Activated naive CD8-positive, alpha-beta T cell (primary cell): ENCODE measurements at regions not wholly inside any gene's neighbourhood (a gene's known extent, or its start where the extent isn't known, plus 50 kb on each side); places are given as distances from the start of the nearest gene placed in this dataset.

Experiments
- H3K27ac Mint-ChIP-seq: one replicate; pipeline ENCODE4 v1.8.0; 2021; ENCODE audit warnings: mixed read lengths
- H3K27me3 Mint-ChIP-seq: one replicate; pipeline ENCODE4 v1.8.0; 2021; ENCODE audit warnings: mixed read lengths
- H3K36me3 Mint-ChIP-seq: one replicate; pipeline ENCODE4 v1.8.0; 2021; ENCODE audit warnings: mixed read lengths
- H3K4me1 Mint-ChIP-seq: one replicate; pipeline ENCODE4 v1.8.0; 2021; ENCODE audit warnings: low read depth, mixed read lengths
- H3K4me3 Mint-ChIP-seq: one replicate; pipeline ENCODE4 v1.8.0; 2021; ENCODE audit warnings: mild to moderate bottlenecking, mixed read lengths
- H3K9me3 Mint-ChIP-seq: one replicate; pipeline ENCODE4 v1.8.0; 2021; ENCODE audit warnings: low read depth, mixed read lengths

- peaks cover 1% of the 10 kb centered on the region for H3K4me1 Mint-ChIP-seq
- no peaks in the 10 kb centered on the region for H3K36me3 Mint-ChIP-seq
- H3K27ac Mint-ChIP-seq: no peak overlapping the region
- H3K9me3 Mint-ChIP-seq: no peaks in the 10 kb centered on the region
- H3K4me3 Mint-ChIP-seq: peak overlapping the region; percentile 74
- H3K27me3 Mint-ChIP-seq: peaks cover 20% of the 10 kb centered on the region
Observed at GRCh38 chr12:98456576-98457573, 58.5 kb upstream of the TMPO start.

GRCh38 chr12:98464190-98464589 lies 51.2 kb upstream of the TMPO start:
- peaks cover 2% of the 10 kb centered on the region for H3K4me1 Mint-ChIP-seq
- no peak overlapping the region for H3K4me3 Mint-ChIP-seq
- no peaks in the 10 kb centered on the region for H3K36me3 Mint-ChIP-seq
- H3K27me3 Mint-ChIP-seq: no peaks in the 10 kb centered on the region
- H3K9me3 Mint-ChIP-seq: no peaks in the 10 kb centered on the region
- H3K27ac Mint-ChIP-seq: no peak overlapping the region

- no peaks in the 10 kb centered on the region for H3K9me3 Mint-ChIP-seq
- no peak overlapping the region for H3K4me3 Mint-ChIP-seq
- H3K27ac Mint-ChIP-seq: no peak overlapping the region
- H3K4me1 Mint-ChIP-seq: peaks cover 2% of the 10 kb centered on the region
- no peaks in the 10 kb centered on the region for H3K27me3 Mint-ChIP-seq
- no peaks in the 10 kb centered on the region for H3K36me3 Mint-ChIP-seq
Observed at GRCh38 chr12:98465505-98465904, 49.9 kb upstream of the TMPO start.
